Fibroblast of gingiva (primary cell): ENCODE measurements at regions not wholly inside any gene's neighbourhood (a gene's known extent, or its start where the extent isn't known, plus 50 kb on each side); places are given as distances from the start of the nearest gene placed in this dataset.
"Not testable (repeated sequence)": the region's sequence is repeated elsewhere in the genome, so short reads cannot be mapped to it uniquely, and the experiment has no call there.

Experiments
- DNase-seq: peaks from one replicate; pipeline ENCODE4 v3.0.0-alpha.2; 2011; ENCODE audit warnings: low read depth

GRCh38 chr5:40223884-40224402, 455.8 kb upstream of the PTGER4 start:
- peak; percentile 73 for DNase-seq

DNA sequence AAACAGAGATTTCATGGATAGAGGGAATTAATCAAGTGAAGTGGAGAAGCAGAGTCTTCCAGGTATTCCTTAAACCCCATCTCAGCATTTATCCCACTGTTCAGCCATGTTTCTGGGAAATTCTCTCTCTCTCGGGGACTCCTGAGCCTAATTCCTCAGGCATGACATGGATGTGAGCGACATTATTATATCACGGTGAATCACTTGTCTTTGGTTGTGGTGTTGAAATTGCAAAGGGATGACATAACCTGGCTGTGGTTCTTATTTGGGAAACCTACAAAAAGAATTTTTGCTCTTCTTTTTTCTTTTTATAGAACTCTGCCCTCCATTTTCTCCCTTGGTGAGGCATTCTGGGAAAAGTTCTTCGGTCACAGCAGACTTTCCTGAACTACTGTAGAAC, 457.9 kb upstream of the PTGER4 start:
- DNase-seq: peak; percentile 43

- DNase-seq: no peak
These were observed 458.5 kb upstream of the PTGER4 start for GRCh38 chr5:40221255-40221654.

DNA sequence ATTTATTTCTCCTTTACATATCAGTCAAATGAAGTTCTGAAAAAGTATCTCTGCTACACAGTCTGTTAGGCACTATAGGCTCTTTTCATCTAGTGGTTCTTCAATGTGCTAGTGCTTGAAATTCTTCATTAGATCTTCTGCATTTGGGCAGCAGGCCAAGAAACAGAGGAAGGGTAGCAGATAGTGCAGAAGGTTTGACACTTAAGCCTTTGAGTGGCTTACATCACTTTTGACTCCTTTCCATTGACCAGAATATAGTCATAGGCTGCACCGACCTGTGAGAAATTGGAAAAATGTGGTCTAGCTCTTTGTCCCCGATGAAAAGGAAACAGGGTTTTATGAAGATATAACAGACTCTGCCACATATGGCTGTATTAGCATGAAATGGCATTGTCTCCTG, 459.5 kb upstream of the PTGER4 start:
- no peak for DNase-seq

GRCh38 chr5:40217553-40217952, 462.2 kb upstream of the PTGER4 start:
- no peak for DNase-seq

DNA sequence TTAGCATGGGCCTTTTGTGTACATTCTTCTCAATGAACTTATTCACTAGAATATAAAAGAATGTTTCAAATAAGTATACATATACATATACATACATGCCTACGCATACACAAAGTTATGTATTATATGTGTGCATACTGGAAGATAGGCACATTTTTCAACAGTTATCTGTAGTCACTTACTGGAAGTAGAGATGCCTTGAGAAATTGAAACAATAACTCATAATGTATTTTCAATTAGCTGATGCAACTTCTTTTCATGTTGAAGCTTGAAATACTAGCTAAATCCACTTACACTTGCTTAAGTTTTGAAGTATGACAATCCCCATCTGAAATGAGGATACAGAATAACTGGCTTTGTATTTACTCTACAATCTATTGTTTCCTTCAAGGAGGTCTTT, 469.0 kb upstream of the PTGER4 start:
- no peak for DNase-seq

DNA sequence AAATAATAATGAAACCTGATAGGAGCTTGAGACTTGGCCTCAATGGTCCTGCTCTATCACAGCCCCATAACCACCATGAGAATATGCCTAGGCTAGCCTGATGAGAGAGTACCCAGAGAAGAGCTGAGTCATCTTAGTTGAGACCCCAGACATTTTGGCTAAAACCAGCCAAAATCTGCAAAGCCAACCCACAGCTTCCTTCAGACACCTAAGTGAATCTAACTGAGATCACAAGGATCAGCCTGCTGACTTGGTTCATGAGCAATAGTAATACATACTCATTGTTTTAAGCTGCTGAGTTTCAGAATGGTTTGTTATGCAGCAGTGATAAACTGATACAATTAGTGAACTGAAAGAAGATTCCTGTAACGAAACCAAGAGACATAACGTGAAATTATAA, 473.7 kb upstream of the PTGER4 start:
- no peak for DNase-seq

- no peak for DNase-seq
These were observed 475.6 kb upstream of the PTGER4 start for GRCh38 chr5:40204144-40204543.

GRCh38 chr5:40202814-40203440, 476.8 kb upstream of the PTGER4 start:
- no peak for DNase-seq

DNA sequence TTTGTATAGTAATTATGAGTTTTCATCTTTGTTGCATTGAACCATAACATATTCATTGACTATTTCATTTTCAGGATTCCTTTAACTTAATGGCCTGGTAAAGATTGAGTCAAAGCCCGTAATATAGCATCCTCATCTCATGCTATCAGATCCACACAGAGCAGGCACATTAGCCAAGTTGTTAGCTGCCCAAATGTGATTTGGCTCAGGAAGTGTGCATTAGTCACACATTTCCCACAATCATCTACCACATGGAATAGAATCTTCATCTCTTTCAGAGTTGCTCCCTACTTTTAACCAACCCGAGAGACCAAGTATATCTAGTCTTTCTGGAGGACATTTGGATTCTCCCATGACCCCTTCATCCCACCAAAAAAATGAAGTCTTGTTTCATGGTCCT, 481.0 kb upstream of the PTGER4 start:
- DNase-seq: no peak

DNA sequence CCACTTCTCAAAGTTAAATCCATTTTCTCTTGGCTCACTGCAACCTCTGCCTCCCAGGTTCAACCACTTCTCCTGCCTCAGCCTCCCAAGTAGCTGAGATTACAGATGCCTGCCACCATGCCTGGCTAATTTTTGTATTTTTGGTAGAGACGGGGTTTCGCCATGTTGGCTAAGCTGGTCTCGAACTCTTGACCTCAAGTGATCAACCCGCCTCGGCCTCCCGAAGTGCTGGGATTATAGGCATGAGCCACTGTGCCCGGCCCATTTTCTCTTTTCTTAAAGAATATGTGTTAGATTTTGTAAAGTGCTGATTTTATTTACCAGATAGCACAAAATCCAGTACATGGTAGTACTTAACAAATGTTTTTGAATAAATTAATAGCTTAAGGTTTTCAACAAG, 484.1 kb upstream of the PTGER4 start:
- DNase-seq: not testable (repeated sequence)

DNA sequence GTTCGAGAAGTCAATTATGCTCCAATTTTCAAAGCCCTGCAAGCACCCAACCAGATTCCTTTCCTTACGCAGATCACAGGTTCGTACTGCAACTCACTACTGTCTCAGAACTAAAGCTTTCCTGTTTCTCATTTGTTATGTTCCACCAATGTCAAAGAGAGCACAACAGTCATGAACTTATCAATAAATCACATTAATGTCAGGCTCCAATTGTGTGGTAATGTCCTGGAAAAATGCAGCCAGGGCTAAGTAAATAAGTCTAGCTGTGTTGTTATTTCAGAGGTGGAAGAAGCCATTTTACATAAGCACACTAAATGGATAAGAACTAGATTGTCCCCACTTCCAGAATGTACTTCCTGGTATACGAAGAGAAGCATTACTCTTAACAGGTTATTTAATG, 488.6 kb upstream of the PTGER4 start:
- DNase-seq: no peak

GRCh38 chr5:40172721-40173120, 507.0 kb upstream of the PTGER4 start:
- DNase-seq: no peak

DNA sequence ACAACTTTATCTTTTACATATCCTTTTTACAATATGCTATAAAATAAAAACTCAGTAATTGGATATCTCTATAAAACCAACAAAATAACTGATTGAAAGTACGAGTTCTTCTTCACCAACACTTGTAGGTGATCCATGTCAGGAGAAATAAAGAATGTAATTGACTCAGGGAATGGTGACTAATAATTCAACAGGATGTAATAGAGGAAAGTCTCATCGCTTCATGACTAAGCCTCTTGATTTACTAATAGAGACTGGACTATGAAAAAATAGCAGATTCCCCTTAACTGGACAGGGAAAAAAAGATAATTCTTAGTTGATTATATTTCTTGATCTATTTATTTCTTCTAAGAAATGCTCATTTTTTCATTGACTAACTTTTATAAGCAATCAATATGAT, 507.7 kb upstream of the PTGER4 start:
- no peak for DNase-seq

DNA sequence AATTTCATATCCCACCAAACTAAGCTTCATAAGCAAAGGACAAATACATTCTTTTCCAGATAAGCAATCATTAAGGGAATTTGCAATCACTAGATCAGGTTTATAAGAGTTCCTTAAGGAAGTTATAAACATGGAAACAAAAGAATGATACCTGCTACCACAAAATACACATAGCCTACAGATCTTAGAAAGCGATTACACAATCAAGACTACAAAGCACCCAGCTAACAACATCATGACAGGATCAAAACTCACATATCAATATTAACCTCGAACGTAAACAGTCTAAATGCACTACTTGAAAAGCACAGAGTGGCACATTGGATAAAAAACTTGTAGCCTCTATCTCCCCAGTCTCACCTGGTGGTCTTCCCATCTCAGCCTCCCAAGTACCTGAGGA, 512.4 kb upstream of the PTGER4 start:
- no peak for DNase-seq

DNA sequence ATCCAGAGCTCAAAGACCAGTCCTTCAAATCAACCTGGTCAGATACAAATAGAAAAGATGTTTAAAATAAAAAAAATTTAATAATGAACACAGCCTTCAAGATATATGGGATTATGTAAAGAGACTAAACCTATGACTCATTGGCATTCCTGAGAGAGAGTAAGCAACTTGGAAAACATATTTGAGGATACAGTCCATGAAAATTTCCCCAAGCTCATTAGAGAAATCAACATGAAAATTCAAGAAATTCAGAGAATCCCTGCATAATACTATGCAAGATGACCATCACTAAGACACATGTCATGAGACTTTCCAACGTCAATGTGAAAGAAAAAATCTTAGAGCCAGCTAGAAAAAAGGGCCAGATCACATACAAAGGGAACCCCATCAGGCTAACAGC, 512.9 kb upstream of the PTGER4 start:
- DNase-seq: no peak

- DNase-seq: peak; percentile 21
These were observed 513.7 kb upstream of the PTGER4 start for GRCh38 chr5:40165789-40166728.

GRCh38 chr5:40165106-40165788, 514.5 kb upstream of the PTGER4 start:
- DNase-seq: no peak

DNA sequence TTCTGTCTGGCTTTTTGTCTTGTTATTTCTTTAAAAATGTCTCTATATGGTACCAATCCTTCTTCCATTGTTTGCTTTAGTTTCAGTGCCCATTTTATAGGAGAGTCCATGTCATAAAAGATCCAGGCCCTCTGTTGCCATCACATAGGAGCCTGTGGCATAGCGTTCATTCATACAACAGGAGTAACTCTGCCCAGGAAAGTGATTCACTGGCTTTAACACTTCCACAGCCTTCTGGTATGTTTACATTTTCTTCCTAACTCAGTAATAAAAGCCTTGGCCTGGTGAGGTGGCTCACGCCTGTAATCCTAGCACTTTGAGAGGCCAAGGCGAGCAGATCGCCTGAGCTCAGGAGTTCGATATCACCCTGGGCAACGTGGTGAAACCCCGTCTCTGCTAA, 519.3 kb upstream of the PTGER4 start:
- no peak for DNase-seq

GRCh38 chr5:40154194-40154593, 525.5 kb upstream of the PTGER4 start:
- no peak for DNase-seq

- no peak for DNase-seq
These were observed 528.8 kb upstream of the PTGER4 start for GRCh38 chr5:40150896-40151295.

- DNase-seq: no peak
These were observed 537.8 kb upstream of the PTGER4 start for GRCh38 chr5:40141896-40142295.

- no peak for DNase-seq
These were observed 538.3 kb upstream of the PTGER4 start for GRCh38 chr5:40141418-40141817.
